HFF-Myc (cell line): ENCODE measurements at regions not wholly inside any gene's neighbourhood (a gene's known extent, or its start where the extent isn't known, plus 50 kb on each side); places are given as distances from the start of the nearest gene placed in this dataset.

ENCODE experiments used
- DNase-seq: peaks from one replicate; pipeline ENCODE4 v3.0.0-alpha.2; 2011; ENCODE audit warnings: low read depth; ENCODE audit errors: extremely low read depth
- H3K4me3 ChIP-seq: replicated peaks from 2 replicates; pipeline ENCODE4 v1.5.1; 2011; ENCODE audit warnings: low read depth, mild to moderate bottlenecking, control low read depth, low read length
- CTCF ChIP-seq: IDR thresholded peaks from 2 replicates; pipeline ENCODE4 v1.5.1; 2012; ENCODE audit warnings: mild to moderate bottlenecking, low read depth, low read length, control low read depth; ENCODE audit errors: missing control alignments

DNA sequence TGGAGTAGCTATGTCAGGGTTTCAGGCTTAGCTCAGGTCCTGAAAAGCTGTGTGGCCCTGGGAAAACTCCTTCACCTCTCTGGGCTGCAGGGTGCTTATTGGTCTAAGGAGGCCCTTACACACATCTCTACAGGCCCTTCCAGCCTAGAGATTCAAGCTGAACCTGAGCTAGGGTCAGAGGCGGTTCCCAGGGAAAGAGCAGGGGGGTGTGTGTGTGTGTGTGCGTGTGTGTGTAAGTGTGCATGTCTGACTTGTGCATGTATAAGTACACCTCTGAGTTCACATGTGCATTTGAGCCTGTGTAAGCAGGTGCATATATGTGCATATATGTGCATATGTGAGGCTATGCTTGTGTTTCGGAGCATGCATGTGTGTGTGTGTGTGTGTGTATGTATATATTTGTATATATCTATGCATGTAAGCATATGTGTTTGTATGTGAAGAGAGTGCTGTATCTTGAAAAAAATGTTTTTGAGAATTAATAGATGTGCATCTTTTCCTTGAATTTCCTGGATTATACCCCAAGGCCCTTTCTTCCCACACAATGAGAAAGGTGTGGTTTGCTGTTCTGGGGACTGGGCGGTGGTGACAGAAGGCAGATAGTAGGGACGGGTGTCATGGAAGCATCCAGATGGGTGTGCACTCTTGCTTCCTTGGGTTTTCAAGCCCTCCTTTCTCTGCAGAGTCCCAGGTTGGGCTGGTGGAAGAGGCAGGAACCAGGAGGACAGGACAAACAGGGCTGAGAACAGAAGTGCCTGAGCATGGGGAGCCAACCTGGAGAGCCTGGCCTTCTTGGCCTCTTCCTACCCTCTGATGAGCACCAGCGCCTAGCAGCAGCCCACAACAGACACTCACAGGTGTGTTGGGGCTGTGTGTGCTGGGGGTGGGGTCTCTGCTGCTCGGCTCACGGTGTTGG, 150.3 kb upstream of the TSHZ3 start:
- DNase-seq: no peak
- TF ChIP-seq CTCF: no peak
- H3K4me3 ChIP-seq: no peak overlapping the region

GRCh38 chr19:31500197-31500830, 151.1 kb upstream of the TSHZ3 start:
- DNase-seq: no peak
- H3K4me3 ChIP-seq: no peak overlapping the region
- no peak for TF ChIP-seq CTCF

DNA sequence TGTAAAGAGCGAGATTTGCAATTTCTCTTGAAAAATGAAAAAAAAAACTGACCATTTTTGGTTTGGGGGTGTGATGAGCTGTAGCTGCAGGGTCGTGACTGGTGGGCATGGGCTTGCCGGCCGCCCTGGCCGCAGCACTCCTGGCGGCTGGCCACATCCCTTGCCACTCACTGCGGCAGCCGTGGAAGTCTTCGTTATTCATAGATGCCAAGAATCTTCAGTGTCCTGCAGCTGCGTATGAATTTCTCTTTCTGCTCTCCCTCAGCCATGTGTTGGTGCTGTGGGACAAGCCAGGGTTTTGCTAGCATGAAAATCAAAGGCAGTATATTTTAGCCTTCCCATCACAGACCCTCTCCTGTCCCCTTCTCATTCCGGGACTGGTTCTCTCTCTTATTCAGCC, 151.7 kb upstream of the TSHZ3 start:
- H3K4me3 ChIP-seq: no peak overlapping the region
- DNase-seq: no peak
- TF ChIP-seq CTCF: no peak

DNA sequence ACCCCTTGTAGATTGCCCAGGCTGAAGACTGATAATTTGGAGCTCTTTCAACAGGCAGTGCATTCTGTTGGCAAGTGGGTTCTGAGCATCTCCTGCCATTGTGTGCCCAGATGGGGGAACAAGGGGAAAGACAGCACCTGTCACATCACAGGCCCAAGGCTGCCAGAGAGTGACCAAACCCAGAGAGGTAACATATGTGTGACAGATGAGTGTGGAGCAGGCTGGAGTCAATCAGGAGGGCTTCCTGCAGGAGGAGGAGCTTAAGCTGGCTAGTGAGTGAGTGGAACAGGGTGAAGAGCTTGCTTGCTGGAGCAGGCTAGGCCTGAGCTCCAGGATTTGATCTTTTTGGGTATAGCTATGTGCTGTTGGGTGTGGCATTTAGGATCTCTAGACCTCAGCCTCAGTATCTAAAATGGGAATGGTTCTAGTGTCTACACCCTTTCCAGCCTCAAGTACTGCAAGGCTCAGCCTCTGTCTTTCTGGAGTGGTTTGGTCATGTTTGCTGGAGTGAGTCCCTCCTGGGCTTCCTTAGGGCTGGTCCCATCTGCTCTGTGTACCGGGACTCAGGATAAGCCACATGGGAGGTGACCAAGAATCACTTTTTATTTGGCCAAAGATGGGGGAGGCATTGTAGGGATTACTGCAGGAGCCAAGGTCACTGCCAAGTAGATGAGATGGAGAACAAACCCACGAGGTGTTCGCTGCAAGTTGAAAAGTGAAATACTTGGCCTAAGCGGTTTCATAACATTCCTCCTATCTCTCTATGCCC, 152.4 kb upstream of the TSHZ3 start:
- no peak for TF ChIP-seq CTCF
- H3K4me3 ChIP-seq: no peak overlapping the region
- DNase-seq: no peak

DNA sequence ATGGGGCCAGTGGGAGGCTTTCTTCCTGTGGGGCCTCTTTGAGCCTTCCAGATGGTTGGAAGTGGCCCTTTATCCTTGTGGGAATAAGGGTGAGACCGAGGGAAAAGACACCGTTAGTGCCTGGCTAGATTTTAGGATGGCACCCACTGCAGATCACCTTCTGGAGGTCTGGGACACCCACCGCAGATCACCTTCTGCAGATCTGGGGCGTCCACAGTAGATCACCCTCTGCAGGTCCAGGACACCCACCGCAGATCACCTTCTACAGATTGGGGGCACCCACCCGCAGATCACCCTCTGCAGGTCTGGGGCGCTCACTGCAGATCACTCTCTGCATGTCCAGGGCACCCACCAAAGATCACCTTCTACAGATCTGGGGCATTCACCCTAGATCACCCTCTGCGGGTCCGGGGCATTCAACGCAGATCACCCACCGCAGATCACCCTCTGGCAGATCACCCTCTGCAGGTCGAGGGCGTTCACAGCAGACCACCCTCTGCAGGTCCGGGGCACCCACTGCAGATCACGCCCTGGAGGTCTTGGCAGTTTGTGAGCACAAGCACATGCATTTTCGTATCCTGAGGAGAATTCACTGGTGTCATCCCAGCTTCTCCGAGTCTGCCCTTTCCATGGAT, 153.4 kb upstream of the TSHZ3 start:
- no peak for DNase-seq
- no peak for TF ChIP-seq CTCF
- no peak overlapping the region for H3K4me3 ChIP-seq

DNA sequence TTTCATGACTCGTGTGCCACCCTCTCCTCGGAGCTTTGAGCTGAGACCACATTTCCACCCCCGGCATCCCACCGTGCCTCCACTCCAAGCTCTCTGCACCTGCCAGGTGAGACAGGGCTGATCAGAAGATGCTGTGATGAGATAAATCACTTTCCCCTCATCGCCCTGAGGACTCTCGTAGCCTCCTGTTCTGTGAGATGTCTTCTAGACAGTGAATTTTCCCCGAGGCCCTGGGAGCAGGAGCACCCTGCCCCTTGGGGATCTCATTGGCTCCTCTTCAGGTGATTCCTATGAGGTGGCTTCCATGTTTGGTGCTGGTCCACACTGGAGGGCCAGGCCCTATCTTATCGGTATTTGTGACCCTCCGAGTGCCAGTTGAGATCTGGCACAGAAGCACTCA, 154.0 kb upstream of the TSHZ3 start:
- H3K4me3 ChIP-seq: no peak overlapping the region
- no peak for TF ChIP-seq CTCF
- no peak for DNase-seq
